Tibial artery (tissue), 4 donors: ENCODE measurements at regions not wholly inside any gene's neighbourhood (a gene's known extent, or its start where the extent isn't known, plus 50 kb on each side); places are given as distances from the start of the nearest gene placed in this dataset.
"Not testable (repeated sequence)": the region's sequence is repeated elsewhere in the genome, so short reads cannot be mapped to it uniquely, and the experiment has no call there.

Experiments
- DNase-seq, 2 donors: peaks; one replicate each; pipeline ENCODE4 v3.0.0-alpha.2; 2019
- H3K27ac ChIP-seq, 2 donors: fragments of 200-600 bp; sonication (generic) in 1 of 2; 1 replicate in 1 of 2; 2 replicates in 1 of 2; pipeline ENCODE4 v1.5.1; 2018 to 2019; ENCODE audit warnings: mild to moderate bottlenecking in 1 of 2
- H3K27me3 ChIP-seq, 2 donors: fragments of 200-600 bp; sonication (generic) in 1 of 2; one replicate each; pipeline versions ENCODE4 v1.5.1 to v1.6.0; 2016 to 2019
- H3K36me3 ChIP-seq, 3 donors: fragments of 200-600 bp; sonication (generic) in 2 of 3; one replicate each; pipeline ENCODE4 v1.5.1; 2016 to 2019; ENCODE audit warnings: mild to moderate bottlenecking in 2 of 3
- H3K4me1 ChIP-seq, 4 donors: fragments of 200-600 bp; sonication (generic) in 2 of 4; 1 replicate in 3 of 4; 2 replicates in 1 of 4; pipeline ENCODE4 v1.5.1; 2016 to 2019
- H3K4me3 ChIP-seq, 2 donors: fragments of 200-600 bp; sonication (generic) in 1 of 2; 1 replicate in 1 of 2; 2 replicates in 1 of 2; pipeline ENCODE4 v1.5.1; 2018 to 2019; ENCODE audit warnings: mild to moderate bottlenecking in 2 of 2
- H3K9me3 ChIP-seq, 3 donors: fragments of 200-600 bp; sonication (generic) in 1 of 3; one replicate each; pipeline ENCODE4 v1.5.1; 2016 to 2019
- intact Hi-C: fragments of 100-400 bp; cut with DNase I; formaldehyde crosslinking; loops from one replicate; pipeline ENCODE4 v1.15.0; 2023; ENCODE audit warnings: low total_unique reads
- TF ChIP-seq, protein P1 (sequence below), 2 experiments: fragments of 200-600 bp in 1 of 2; fragments of 450-650 bp in 1 of 2; IDR thresholded peaks; one replicate each; pipeline ENCODE4 v1.5.1; 2017 to 2019; ENCODE audit warnings: antibody characterized with exemption in 2 of 2, mild to moderate bottlenecking in 1 of 2, moderate library complexity in 1 of 2

GRCh38 chr13:79989217-79989661 is 351.7 kb downstream of the SPRY2 start:
- no peak overlapping the region for H3K4me3 ChIP-seq
- TF ChIP-seq, protein P1, sequence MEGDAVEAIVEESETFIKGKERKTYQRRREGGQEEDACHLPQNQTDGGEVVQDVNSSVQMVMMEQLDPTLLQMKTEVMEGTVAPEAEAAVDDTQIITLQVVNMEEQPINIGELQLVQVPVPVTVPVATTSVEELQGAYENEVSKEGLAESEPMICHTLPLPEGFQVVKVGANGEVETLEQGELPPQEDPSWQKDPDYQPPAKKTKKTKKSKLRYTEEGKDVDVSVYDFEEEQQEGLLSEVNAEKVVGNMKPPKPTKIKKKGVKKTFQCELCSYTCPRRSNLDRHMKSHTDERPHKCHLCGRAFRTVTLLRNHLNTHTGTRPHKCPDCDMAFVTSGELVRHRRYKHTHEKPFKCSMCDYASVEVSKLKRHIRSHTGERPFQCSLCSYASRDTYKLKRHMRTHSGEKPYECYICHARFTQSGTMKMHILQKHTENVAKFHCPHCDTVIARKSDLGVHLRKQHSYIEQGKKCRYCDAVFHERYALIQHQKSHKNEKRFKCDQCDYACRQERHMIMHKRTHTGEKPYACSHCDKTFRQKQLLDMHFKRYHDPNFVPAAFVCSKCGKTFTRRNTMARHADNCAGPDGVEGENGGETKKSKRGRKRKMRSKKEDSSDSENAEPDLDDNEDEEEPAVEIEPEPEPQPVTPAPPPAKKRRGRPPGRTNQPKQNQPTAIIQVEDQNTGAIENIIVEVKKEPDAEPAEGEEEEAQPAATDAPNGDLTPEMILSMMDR (IDR thresholded peaks at IDR 0.05) = no peak
- H3K9me3 ChIP-seq = no peaks in the 10 kb centered on the region
- intact Hi-C loops = no loop called here
- no peaks in the 10 kb centered on the region for H3K36me3 ChIP-seq
- H3K4me1 ChIP-seq = no peaks in the 10 kb centered on the region
- H3K27ac ChIP-seq = no peak overlapping the region
- no peaks in the 10 kb centered on the region for H3K27me3 ChIP-seq
- no peak for DNase-seq

DNA sequence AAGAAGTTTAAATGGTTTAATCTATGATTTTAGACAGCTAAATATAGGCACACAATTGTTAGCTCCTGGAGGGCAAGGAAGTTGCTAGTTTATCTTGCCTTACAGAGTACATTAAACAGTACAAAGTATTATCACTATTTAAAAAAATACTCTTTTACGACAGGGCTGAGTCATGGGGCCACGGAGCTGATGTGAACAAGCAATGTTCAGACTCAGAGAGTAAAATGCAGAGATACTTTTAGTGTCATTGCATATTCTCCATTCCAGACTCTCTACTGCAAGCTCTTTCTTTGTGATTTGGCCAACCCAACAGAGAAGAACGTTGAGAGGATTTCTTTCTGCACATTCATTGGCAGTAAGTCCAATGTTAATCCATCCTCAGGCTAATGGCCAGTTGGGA is 352.4 kb downstream of the SPRY2 start:
- Histone ChIP-seq H3K36me3 (no peaks in the 10 kb centered on the region), H3K9me3 (no peaks in the 10 kb centered on the region), H3K27ac (no peak overlapping the region), H3K4me1 (no peaks in the 10 kb centered on the region), H3K4me3 (no peak overlapping the region), H3K27me3 (no peaks in the 10 kb centered on the region)
- intact Hi-C loops = no loop called here
- TF ChIP-seq, protein P1 (IDR thresholded peaks at IDR 0.05) = no peak
- DNase-seq = no peak

- DNase-seq = no peak
- intact Hi-C loops = no loop called here
- Histone ChIP-seq H3K9me3 (no peaks in the 10 kb centered on the region), H3K4me3 (no peak overlapping the region), H3K27ac (no peak overlapping the region), H3K27me3 (no peaks in the 10 kb centered on the region), H3K4me1 (no peaks in the 10 kb centered on the region), H3K36me3 (no peaks in the 10 kb centered on the region)
- TF ChIP-seq, protein P1 (IDR thresholded peaks at IDR 0.05) = no peak
Measured at GRCh38 chr13:79987761-79988160, 353.2 kb downstream of the SPRY2 start.

DNA sequence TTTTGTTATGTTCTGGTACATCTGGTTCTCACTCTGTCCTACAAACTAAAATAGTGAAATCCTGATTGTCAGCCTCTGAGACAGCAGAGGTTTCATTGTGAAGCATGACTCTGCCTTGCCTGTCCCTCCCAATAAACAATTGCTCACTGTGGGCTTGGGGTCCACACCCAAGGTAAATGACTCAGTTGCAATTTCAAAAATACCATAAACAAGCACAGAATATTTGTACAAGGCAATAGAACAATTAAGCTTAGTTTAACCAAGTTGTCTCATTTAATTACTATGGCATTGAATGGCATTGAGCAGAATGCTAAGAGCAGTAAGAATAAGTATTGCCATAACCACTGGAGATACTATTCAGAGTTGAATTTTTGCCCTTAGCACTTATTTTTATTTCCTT is 353.6 kb downstream of the SPRY2 start:
- Histone ChIP-seq H3K27ac (no peak overlapping the region), H3K27me3 (no peaks in the 10 kb centered on the region), H3K4me1 (no peaks in the 10 kb centered on the region), H3K4me3 (no peak overlapping the region), H3K36me3 (no peaks in the 10 kb centered on the region), H3K9me3 (no peaks in the 10 kb centered on the region)
- intact Hi-C loops = no loop called here
- DNase-seq = no peak
- TF ChIP-seq, protein P1 (IDR thresholded peaks at IDR 0.05) = no peak

GRCh38 chr13:79986890-79987289 is 354.0 kb downstream of the SPRY2 start:
- intact Hi-C loops = no loop called here
- TF ChIP-seq, protein P1 (IDR thresholded peaks at IDR 0.05) = no peak
- Histone ChIP-seq H3K27me3 (no peaks in the 10 kb centered on the region), H3K9me3 (no peaks in the 10 kb centered on the region), H3K36me3 (no peaks in the 10 kb centered on the region), H3K4me1 (no peaks in the 10 kb centered on the region), H3K4me3 (no peak overlapping the region), H3K27ac (no peak overlapping the region)
- no peak for DNase-seq

- H3K27me3 ChIP-seq, intact Hi-C loops, DNase-seq, H3K4me3 ChIP-seq, H3K27ac ChIP-seq, H3K4me1 ChIP-seq, H3K9me3 ChIP-seq, H3K36me3 ChIP-seq: not testable (repeated sequence)
Measured at GRCh38 chr13:79974935-79975650, 365.8 kb downstream of the SPRY2 start.
